Stomach (tissue), 8 donors: ENCODE measurements at regions not wholly inside any gene's neighbourhood (a gene's known extent, or its start where the extent isn't known, plus 50 kb on each side); places are given as distances from the start of the nearest gene placed in this dataset.
A peak's percentile ranks its signal among the peaks of the same experiment; 100 is the strongest.

Experiments used
- DNase-seq, 2 donors: peaks; one replicate each; pipeline versions ENCODE4 v3.0.0 to v3.0.0-alpha.2; 2013 to 2019
- H3K27ac ChIP-seq, 5 donors: fragments of 200-600 bp in 4 of 5; sonication (generic) in 4 of 5; one replicate each; pipeline ENCODE4 v1.5.1; 2013 to 2019; ENCODE audit warnings: mild to moderate bottlenecking in 1 of 5, moderate library complexity in 1 of 5
- H3K27me3 ChIP-seq, 3 donors: fragments of 200-600 bp; sonication (generic); one replicate each; pipeline ENCODE4 v1.5.1; 2017 to 2019; ENCODE audit warnings: mixed run types in 1 of 3
- H3K36me3 ChIP-seq, 4 donors: fragments of 200-600 bp; sonication (generic); 1 replicate in 3 of 4; 2 replicates in 1 of 4; pipeline ENCODE4 v1.5.1; 2016 to 2019
- H3K4me1 ChIP-seq, 4 donors: fragments of 200-600 bp; sonication (generic); one replicate each; pipeline ENCODE4 v1.5.1; 2016 to 2019
- H3K4me3 ChIP-seq, 4 donors: fragments of 200-600 bp; sonication (generic) in 3 of 4; one replicate each; pipeline ENCODE4 v1.5.1; 2016 to 2019; ENCODE audit warnings: mild to moderate bottlenecking in 1 of 4
- H3K9me3 ChIP-seq, 4 donors: fragments of 200-600 bp; sonication (generic); one replicate each; pipeline ENCODE4 v1.5.1; 2016 to 2019
- EP300 ChIP-seq: sonication (generic); formaldehyde crosslinking; IDR thresholded peaks from one replicate; pipeline ENCODE4 v1.6.1; 2017; ENCODE audit warnings: antibody characterized with exemption
- POLR2A ChIP-seq, 4 donors: fragments of 450-650 bp; IDR thresholded peaks; one replicate each; pipeline ENCODE4 v1.6.1; 2016; ENCODE audit warnings: antibody characterized with exemption in 4 of 4, control low read depth in 2 of 4, mild to moderate bottlenecking in 1 of 4, moderate library complexity in 1 of 4
- POLR2AphosphoS5 ChIP-seq, 3 donors: sonication (generic); formaldehyde crosslinking; IDR thresholded peaks; one replicate each; pipeline ENCODE4 v1.6.1; 2016; ENCODE audit warnings: antibody characterized with exemption in 3 of 3
- WGBS, 5 donors: extraction: QIAGEN DNeasy Blood & Tissue Kit in 3 of 5; methylation state at CpG; one replicate each; pipeline versions ENCODE4 v1.1.5 to v1.1.7; 2013 to 2018; 5-methylcytosine and 5-hydroxymethylcytosine counted together
- intact Hi-C: fragments of 100-400 bp; cut with DNase I; formaldehyde crosslinking; loops from one replicate; pipeline ENCODE4 v1.15.1; 2023; ENCODE audit warnings: low total_unique reads
- TF ChIP-seq, protein P1 (sequence below), 7 experiments: fragments of 450-650 bp in 4 of 7; fragments of 200-600 bp in 3 of 7; sonication (generic) in 3 of 7; IDR thresholded peaks; one replicate each; pipeline ENCODE4 v1.5.1; 2016 to 2019; ENCODE audit warnings: antibody characterized with exemption in 7 of 7, control low read depth in 2 of 7, mild to moderate bottlenecking in 1 of 7
- donor health status: healthy with polysubstance abuse.
- donor health status: Bipolar disorder and iron deficiency.
- donor health status: healthy.

- no peak for TF ChIP-seq POLR2A (IDR thresholded peaks at IDR 0.05)
- TF ChIP-seq, protein P1, sequence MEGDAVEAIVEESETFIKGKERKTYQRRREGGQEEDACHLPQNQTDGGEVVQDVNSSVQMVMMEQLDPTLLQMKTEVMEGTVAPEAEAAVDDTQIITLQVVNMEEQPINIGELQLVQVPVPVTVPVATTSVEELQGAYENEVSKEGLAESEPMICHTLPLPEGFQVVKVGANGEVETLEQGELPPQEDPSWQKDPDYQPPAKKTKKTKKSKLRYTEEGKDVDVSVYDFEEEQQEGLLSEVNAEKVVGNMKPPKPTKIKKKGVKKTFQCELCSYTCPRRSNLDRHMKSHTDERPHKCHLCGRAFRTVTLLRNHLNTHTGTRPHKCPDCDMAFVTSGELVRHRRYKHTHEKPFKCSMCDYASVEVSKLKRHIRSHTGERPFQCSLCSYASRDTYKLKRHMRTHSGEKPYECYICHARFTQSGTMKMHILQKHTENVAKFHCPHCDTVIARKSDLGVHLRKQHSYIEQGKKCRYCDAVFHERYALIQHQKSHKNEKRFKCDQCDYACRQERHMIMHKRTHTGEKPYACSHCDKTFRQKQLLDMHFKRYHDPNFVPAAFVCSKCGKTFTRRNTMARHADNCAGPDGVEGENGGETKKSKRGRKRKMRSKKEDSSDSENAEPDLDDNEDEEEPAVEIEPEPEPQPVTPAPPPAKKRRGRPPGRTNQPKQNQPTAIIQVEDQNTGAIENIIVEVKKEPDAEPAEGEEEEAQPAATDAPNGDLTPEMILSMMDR (IDR thresholded peaks at IDR 0.05) = no peak
- TF ChIP-seq EP300 = no peak
- no peak for TF ChIP-seq POLR2AphosphoS5 (IDR thresholded peaks at IDR 0.05)
- WGBS, 5 donors = 25 to 42% (median 37%) methylated on average over 7 of the region's 7 CpGs
- DNase-seq = peak in 1 of 2 donors; percentile 59
- Histone ChIP-seq H3K9me3 (no peaks in the 10 kb centered on the region), H3K36me3 (no peaks in the 10 kb centered on the region), H3K27me3 (no peaks in the 10 kb centered on the region), H3K4me1 (peaks cover 0 to 10% (median 4%) of the 10 kb centered on the region in 4 donors), H3K27ac (no peak overlapping the region), H3K4me3 (no peak overlapping the region)
- intact Hi-C loops = no loop called here
Measured at GRCh38 chr13:105774739-105775460, 760.6 kb downstream of the EFNB2 start.

- Histone ChIP-seq H3K27me3 (no peaks in the 10 kb centered on the region), H3K4me3 (no peak overlapping the region), H3K36me3 (no peaks in the 10 kb centered on the region), H3K27ac (no peak overlapping the region), H3K9me3 (no peaks in the 10 kb centered on the region), H3K4me1 (peaks cover 0 to 10% (median 4%) of the 10 kb centered on the region in 4 donors)
- TF ChIP-seq POLR2AphosphoS5 (IDR thresholded peaks at IDR 0.05) = no peak
- TF ChIP-seq, protein P1 (IDR thresholded peaks at IDR 0.05) = no peak
- TF ChIP-seq EP300 = no peak
- TF ChIP-seq POLR2A (IDR thresholded peaks at IDR 0.05) = no peak
- peak in 1 of 2 donors; percentile 48 for DNase-seq
- WGBS, 5 donors = 49 to 71% (median 70%) methylated on average over 7 of the region's 7 CpGs
- intact Hi-C loops = no loop called here
Measured at GRCh38 chr13:105773863-105774538, 761.5 kb downstream of the EFNB2 start.

GRCh38 chr13:105773241-105773640 lies 762.2 kb downstream of the EFNB2 start:
- H3K4me3 ChIP-seq = no peak overlapping the region
- no peak overlapping the region for H3K27ac ChIP-seq
- WGBS, 5 donors = 81 to 89% (median 85%) methylated on average over 4 of the region's 4 CpGs
- intact Hi-C loops = no loop called here
- no peaks in the 10 kb centered on the region for H3K36me3 ChIP-seq
- peaks cover 0 to 10% (median 4%) of the 10 kb centered on the region in 4 donors for H3K4me1 ChIP-seq
- TF ChIP-seq, protein P1 (IDR thresholded peaks at IDR 0.05) = no peak
- no peaks in the 10 kb centered on the region for H3K9me3 ChIP-seq
- H3K27me3 ChIP-seq = no peaks in the 10 kb centered on the region
- no peak for DNase-seq

DNA sequence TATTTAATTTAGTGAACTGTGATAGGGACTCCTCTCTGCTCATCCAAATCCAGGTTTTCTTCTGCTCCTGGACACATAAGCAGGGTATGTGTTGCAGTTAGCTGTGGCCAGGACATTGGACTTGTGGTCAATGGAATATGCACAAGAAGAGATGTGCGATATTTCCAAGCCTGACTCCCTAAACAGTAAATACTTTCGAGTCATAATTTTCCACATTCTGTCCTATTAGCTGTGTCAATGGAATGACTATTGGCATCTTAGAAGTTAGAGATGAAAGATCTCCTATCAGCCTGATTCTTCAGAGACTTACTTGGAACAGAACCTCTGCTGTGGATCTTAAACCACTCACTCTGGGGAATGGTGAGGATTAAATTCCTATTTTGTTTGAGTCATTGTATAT lies 771.0 kb downstream of the EFNB2 start:
- TF ChIP-seq, protein P1 (IDR thresholded peaks at IDR 0.05) = no peak
- TF ChIP-seq POLR2AphosphoS5 (IDR thresholded peaks at IDR 0.05) (no peak), EP300 (no peak), POLR2A (IDR thresholded peaks at IDR 0.05) (no peak)
- no peaks in the 10 kb centered on the region for H3K27me3 ChIP-seq
- WGBS, 5 donors = 83 to 98% (median 90%) methylated on average over 2 of the region's 2 CpGs
- H3K9me3 ChIP-seq = no peaks in the 10 kb centered on the region
- intact Hi-C loops = no loop called here
- H3K4me1 ChIP-seq = no peaks in the 10 kb centered on the region
- no peaks in the 10 kb centered on the region for H3K36me3 ChIP-seq
- H3K4me3 ChIP-seq = no peak overlapping the region
- no peak for DNase-seq
- no peak overlapping the region for H3K27ac ChIP-seq
